ENCODE measurements at regions not wholly inside any gene's neighbourhood (a gene's known extent, or its start where the extent isn't known, plus 50 kb on each side); places are given as distances from the start of the nearest gene placed in this dataset.

DNA sequence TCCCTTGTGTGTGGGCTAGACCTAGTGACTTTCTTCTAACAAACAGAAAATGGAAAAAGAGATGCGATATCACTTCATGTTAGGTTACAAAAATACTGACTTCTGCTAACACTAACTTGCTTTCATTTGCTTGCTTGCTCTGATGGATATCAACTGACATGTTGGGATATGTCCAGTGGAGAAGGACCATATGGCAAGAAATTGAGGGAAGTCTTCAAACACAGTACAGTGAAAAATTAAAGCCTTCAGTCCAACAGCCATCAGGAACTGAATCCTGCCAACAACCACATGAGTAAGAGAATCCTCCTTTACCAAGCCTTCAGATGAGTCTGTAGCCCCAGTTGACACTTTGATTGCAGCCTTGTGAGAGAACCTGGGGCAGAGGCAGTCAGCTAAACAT, 143.9 kb downstream of the MAIP1 start:
- Histone ChIP-seq H3K36me3 (no peaks in the 10 kb centered on the region), H3K4me1 (peaks cover 0 to 15% (median 7%) of the 10 kb centered on the region in 4 donors), H3K27me3 (no peaks in the 10 kb centered on the region), H3K4me3 (no peak overlapping the region), H3K9me3 (no peaks in the 10 kb centered on the region), H3K27ac (no peak overlapping the region)
- intact Hi-C loops (cut with DNase I), result no loop called here
- 96 to 98% methylated on average over 1 of the region's 1 CpG for WGBS, 2 donors
- DNase-seq, result no peak
- TF ChIP-seq, protein P1, sequence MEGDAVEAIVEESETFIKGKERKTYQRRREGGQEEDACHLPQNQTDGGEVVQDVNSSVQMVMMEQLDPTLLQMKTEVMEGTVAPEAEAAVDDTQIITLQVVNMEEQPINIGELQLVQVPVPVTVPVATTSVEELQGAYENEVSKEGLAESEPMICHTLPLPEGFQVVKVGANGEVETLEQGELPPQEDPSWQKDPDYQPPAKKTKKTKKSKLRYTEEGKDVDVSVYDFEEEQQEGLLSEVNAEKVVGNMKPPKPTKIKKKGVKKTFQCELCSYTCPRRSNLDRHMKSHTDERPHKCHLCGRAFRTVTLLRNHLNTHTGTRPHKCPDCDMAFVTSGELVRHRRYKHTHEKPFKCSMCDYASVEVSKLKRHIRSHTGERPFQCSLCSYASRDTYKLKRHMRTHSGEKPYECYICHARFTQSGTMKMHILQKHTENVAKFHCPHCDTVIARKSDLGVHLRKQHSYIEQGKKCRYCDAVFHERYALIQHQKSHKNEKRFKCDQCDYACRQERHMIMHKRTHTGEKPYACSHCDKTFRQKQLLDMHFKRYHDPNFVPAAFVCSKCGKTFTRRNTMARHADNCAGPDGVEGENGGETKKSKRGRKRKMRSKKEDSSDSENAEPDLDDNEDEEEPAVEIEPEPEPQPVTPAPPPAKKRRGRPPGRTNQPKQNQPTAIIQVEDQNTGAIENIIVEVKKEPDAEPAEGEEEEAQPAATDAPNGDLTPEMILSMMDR (IDR thresholded peaks at IDR 0.05), result no peak
- TF ChIP-seq EP300 (IDR thresholded peaks at IDR 0.05), result no peak
- TF ChIP-seq POLR2AphosphoS5 (IDR thresholded peaks at IDR 0.05), result no peak
- no peak for TF ChIP-seq POLR2A (IDR thresholded peaks at IDR 0.05)

DNA sequence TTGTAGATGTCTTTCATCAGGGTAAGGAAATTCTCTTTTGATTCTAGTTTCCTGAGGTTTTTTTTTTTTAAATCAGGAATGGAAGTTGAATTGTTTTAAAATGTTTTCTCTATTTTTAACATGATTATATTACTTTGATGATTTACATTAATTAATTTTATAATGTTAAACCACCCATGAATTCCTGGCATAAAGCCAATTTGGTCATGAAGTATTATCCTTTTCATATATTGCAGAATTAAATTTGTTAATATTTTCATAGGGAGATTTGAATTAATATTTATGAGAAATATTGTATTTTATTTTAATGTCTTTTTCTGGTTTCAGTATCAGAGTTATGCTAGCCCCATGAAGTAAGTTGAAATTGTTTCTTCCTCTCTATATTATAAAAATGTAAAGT, 144.6 kb downstream of the MAIP1 start:
- TF ChIP-seq, protein P1 (IDR thresholded peaks at IDR 0.05), result no peak
- no peak for TF ChIP-seq EP300 (IDR thresholded peaks at IDR 0.05)
- TF ChIP-seq POLR2A (IDR thresholded peaks at IDR 0.05), result no peak
- TF ChIP-seq POLR2AphosphoS5 (IDR thresholded peaks at IDR 0.05), result no peak
- no peaks in the 10 kb centered on the region for H3K27me3 ChIP-seq
- H3K36me3 ChIP-seq, result no peaks in the 10 kb centered on the region
- no peak overlapping the region for H3K4me3 ChIP-seq
- intact Hi-C loops (cut with DNase I), result no loop called here
- no peak overlapping the region for H3K27ac ChIP-seq
- peaks cover 0 to 15% (median 7%) of the 10 kb centered on the region in 4 donors for H3K4me1 ChIP-seq
- H3K9me3 ChIP-seq, result no peaks in the 10 kb centered on the region
- no peak for DNase-seq

GRCh38 chr2:200101922-200102321, 146.5 kb downstream of the MAIP1 start:
- intact Hi-C loops (cut with DNase I), result no loop called here
- H3K27ac ChIP-seq, result no peak overlapping the region
- H3K4me3 ChIP-seq, result no peak overlapping the region
- no peaks in the 10 kb centered on the region for H3K27me3 ChIP-seq
- TF ChIP-seq POLR2AphosphoS5 (IDR thresholded peaks at IDR 0.05) (no peak), EP300 (IDR thresholded peaks at IDR 0.05) (no peak), POLR2A (IDR thresholded peaks at IDR 0.05) (no peak)
- TF ChIP-seq, protein P1 (IDR thresholded peaks at IDR 0.05), result no peak
- no peaks in the 10 kb centered on the region for H3K9me3 ChIP-seq
- DNase-seq, result no peak
- H3K4me1 ChIP-seq, result peaks cover 0 to 15% (median 7%) of the 10 kb centered on the region in 4 donors
- no peaks in the 10 kb centered on the region for H3K36me3 ChIP-seq
- WGBS, 2 donors, result 84 to 90% methylated on average over 4 of the region's 4 CpGs

DNA sequence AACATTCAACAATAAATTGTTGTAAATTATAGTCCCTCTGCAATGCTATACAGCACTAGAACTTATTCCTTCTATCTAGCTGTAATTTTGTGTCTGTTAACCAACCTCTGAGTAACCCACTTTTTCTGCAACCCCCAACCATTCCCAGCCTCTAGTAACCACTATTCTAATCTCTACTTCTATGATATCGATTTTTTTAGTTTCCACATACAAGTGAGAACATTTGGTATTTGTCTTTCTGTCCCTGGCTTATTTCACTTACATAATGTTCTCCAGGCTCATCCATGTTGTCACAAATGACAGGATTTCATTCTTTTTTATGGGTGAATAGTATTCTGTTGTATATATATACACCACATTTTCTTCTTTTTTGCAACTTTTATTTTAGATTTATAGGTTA, 147.6 kb downstream of the MAIP1 start:
- no peak overlapping the region for H3K4me3 ChIP-seq
- DNase-seq, result no peak
- WGBS, 2 donors, result 83 to 90% methylated on average over 1 of the region's 1 CpG
- no peaks in the 10 kb centered on the region for H3K9me3 ChIP-seq
- no peak overlapping the region for H3K27ac ChIP-seq
- intact Hi-C loops (cut with DNase I), result no loop called here
- TF ChIP-seq EP300 (IDR thresholded peaks at IDR 0.05) (no peak), POLR2A (IDR thresholded peaks at IDR 0.05) (no peak), POLR2AphosphoS5 (IDR thresholded peaks at IDR 0.05) (no peak)
- TF ChIP-seq, protein P1 (IDR thresholded peaks at IDR 0.05), result no peak
- H3K36me3 ChIP-seq, result no peaks in the 10 kb centered on the region
- peaks cover 0 to 15% (median 7%) of the 10 kb centered on the region in 4 donors for H3K4me1 ChIP-seq
- no peaks in the 10 kb centered on the region for H3K27me3 ChIP-seq

GRCh38 chr2:200104015-200104414, 148.6 kb downstream of the MAIP1 start:
- no peak for DNase-seq
- Histone ChIP-seq H3K36me3 (no peaks in the 10 kb centered on the region), H3K9me3 (no peaks in the 10 kb centered on the region), H3K4me1 (peaks cover 0 to 15% (median 7%) of the 10 kb centered on the region in 4 donors), H3K4me3 (no peak overlapping the region), H3K27ac (no peak overlapping the region), H3K27me3 (no peaks in the 10 kb centered on the region)
- intact Hi-C loops (cut with DNase I), result no loop called here
- TF ChIP-seq EP300 (IDR thresholded peaks at IDR 0.05), result no peak
- TF ChIP-seq POLR2A (IDR thresholded peaks at IDR 0.05), result no peak
- TF ChIP-seq, protein P1 (IDR thresholded peaks at IDR 0.05), result no peak
- TF ChIP-seq POLR2AphosphoS5 (IDR thresholded peaks at IDR 0.05), result no peak
- WGBS, 2 donors, result 92 to 95% methylated on average over 1 of the region's 1 CpG
